GM12864 (cell line): ENCODE measurements at regions not wholly inside any gene's neighbourhood (a gene's known extent, or its start where the extent isn't known, plus 50 kb on each side); places are given as distances from the start of the nearest gene placed in this dataset.

Experiments
- DNase-seq: peaks from one replicate; pipeline ENCODE4 v3.0.0-alpha.2; 2011; ENCODE audit warnings: low read depth
- H3K4me3 ChIP-seq: 2 replicates; pipeline ENCODE4 v1.5.1; 2011; ENCODE audit warnings: mild to moderate bottlenecking, low read depth, low read length, control low read depth
- CTCF ChIP-seq: IDR thresholded peaks from 2 replicates; pipeline ENCODE4 v1.5.1; 2011; ENCODE audit warnings: low read depth, mild to moderate bottlenecking, moderate library complexity, low read length, control low read depth, inconsistent platforms; ENCODE audit errors: missing control alignments

GRCh38 chr10:131425752-131426533, 114.4 kb upstream of the TCERG1L start:
- no peak for TF ChIP-seq CTCF
- no peak overlapping the region for H3K4me3 ChIP-seq
- no peak for DNase-seq

GRCh38 chr10:131426534-131426898, 115.0 kb upstream of the TCERG1L start:
- no peak for DNase-seq
- TF ChIP-seq CTCF = no peak
- no peak overlapping the region for H3K4me3 ChIP-seq

GRCh38 chr10:131427281-131427680, 115.8 kb upstream of the TCERG1L start:
- H3K4me3 ChIP-seq = no peak overlapping the region
- no peak for TF ChIP-seq CTCF
- no peak for DNase-seq

- H3K4me3 ChIP-seq = no peak overlapping the region
- no peak for TF ChIP-seq CTCF
- no peak for DNase-seq
Measured at GRCh38 chr10:131427901-131428300, 116.4 kb upstream of the TCERG1L start.

GRCh38 chr10:131429141-131429540, 117.6 kb upstream of the TCERG1L start:
- DNase-seq = no peak
- no peak for TF ChIP-seq CTCF
- no peak overlapping the region for H3K4me3 ChIP-seq

GRCh38 chr10:131429942-131430341, 118.4 kb upstream of the TCERG1L start:
- TF ChIP-seq CTCF = no peak
- no peak overlapping the region for H3K4me3 ChIP-seq
- no peak for DNase-seq
